Kidney (tissue), 13 donors: ENCODE measurements at regions not wholly inside any gene's neighbourhood (a gene's known extent, or its start where the extent isn't known, plus 50 kb on each side); places are given as distances from the start of the nearest gene placed in this dataset. TPM values are rescaled to one million over a fixed set of nuclear protein-coding genes. Genes with fewer than 3 reads are reported as not detected.
"Not testable (repeated sequence)": the region's sequence is repeated elsewhere in the genome, so short reads cannot be mapped to it uniquely, and the experiment has no call there.

Source experiments
- DNase-seq, 5 donors: peaks; one replicate each; pipeline ENCODE4 v3.0.0-alpha.2; 2013 to 2020
- FAIRE-seq: peaks from 2 replicates; lab custom pipeline; 2012; peaks lifted over from hg19 to GRCh38; lab: Jason Lieb, UNC
- H3K27ac ChIP-seq, 2 donors: one replicate each; pipeline ENCODE4 v1.7.0; 2013; ENCODE audit warnings: low read depth in 2 of 2, low read length in 2 of 2, inconsistent platforms in 1 of 2
- H3K27me3 ChIP-seq: one replicate; pipeline ENCODE4 v1.7.1; 2013; ENCODE audit warnings: low read length, inconsistent platforms; ENCODE audit not compliant: control insufficient read depth, insufficient read depth
- H3K36me3 ChIP-seq, 3 donors: one replicate each; pipeline versions ENCODE4 v1.7.0 to v1.7.1; 2013; ENCODE audit warnings: low read length in 3 of 3, control low read depth in 1 of 3, inconsistent platforms in 1 of 3; ENCODE audit not compliant: insufficient read depth in 3 of 3, control insufficient read depth in 2 of 3
- H3K4me1 ChIP-seq, 3 donors: one replicate each; pipeline versions ENCODE4 v1.7.0 to v1.7.1; 2013; ENCODE audit warnings: low read length in 3 of 3, inconsistent platforms in 1 of 3, low read depth in 1 of 3; ENCODE audit not compliant: control insufficient read depth in 2 of 3, insufficient read depth in 2 of 3
- H3K4me3 ChIP-seq, 3 donors: one replicate each; pipeline versions ENCODE4 v1.7.0 to v1.8.1; 2013; ENCODE audit warnings: low read length in 3 of 3, control low read depth in 1 of 3, inconsistent platforms in 1 of 3
- H3K9ac ChIP-seq, 3 donors: one replicate each; pipeline versions ENCODE4 v1.7.0 to v1.7.1; 2013; ENCODE audit warnings: low read length in 3 of 3, control low read depth in 1 of 3, inconsistent platforms in 1 of 3
- H3K9me3 ChIP-seq, 3 donors: one replicate each; pipeline versions ENCODE4 v1.7.0 to v1.7.1; 2013; ENCODE audit warnings: low read length in 3 of 3, control low read depth in 1 of 3, inconsistent platforms in 1 of 3; ENCODE audit not compliant: control insufficient read depth in 2 of 3, insufficient read depth in 1 of 3
- CTCF ChIP-seq: IDR thresholded peaks from 3 replicates; pipeline ENCODE4 v1.5.1; 2012; ENCODE audit warnings: mild to moderate bottlenecking, moderate library complexity, borderline replicate concordance; ENCODE audit not compliant: insufficient read depth; ENCODE audit errors: extremely low read depth
- intact Hi-C: fragments of 100-400 bp; cut with DNase I; formaldehyde crosslinking; loops from one replicate; pipeline ENCODE4 v1.11.1; 2022
- microRNA-seq: library from miRNA; unstranded; fragments of <30 nt; microRNA quantifications from one replicate; pipeline ENCODE4 v1.2.0, GENCODE V29; 2020
- donor health status: control.
- donor health status: control.
- donor health status: control.
- donor health status: control.
- donor health status: control.
- donor health status: DM: yes; HTN: yes; CAD: no.
- donor health status: Normal renal cell carcinoma (clear cell type).

- Histone ChIP-seq H3K9me3 (no peaks in the 10 kb centered on the region), H3K27me3 (no peaks in the 10 kb centered on the region), H3K27ac (no peak overlapping the region), H3K9ac (no peak overlapping the region), H3K4me3 (no peak overlapping the region), H3K36me3 (no peaks in the 10 kb centered on the region), H3K4me1 (no peaks in the 10 kb centered on the region)
- intact Hi-C loops: no loop called here
- no peak for DNase-seq
- TF ChIP-seq CTCF: no peak
- no peak for FAIRE-seq
Observed at GRCh38 chr4:174387143-174387542, 103.4 kb downstream of the CEP44 start.

- Histone ChIP-seq H3K36me3 (no peaks in the 10 kb centered on the region), H3K4me1 (no peaks in the 10 kb centered on the region), H3K9me3 (no peaks in the 10 kb centered on the region), H3K4me3 (no peak overlapping the region), H3K9ac (no peak overlapping the region), H3K27me3 (no peaks in the 10 kb centered on the region), H3K27ac (no peak overlapping the region)
- FAIRE-seq: no peak
- no peak for TF ChIP-seq CTCF
- DNase-seq: no peak
- intact Hi-C loops: no loop called here
Observed at GRCh38 chr4:174383783-174384182, 100.1 kb downstream of the CEP44 start.

GRCh38 chr4:174382938-174383605 is 99.4 kb downstream of the CEP44 start:
- DNase-seq, H3K4me1 ChIP-seq, intact Hi-C loops, FAIRE-seq, H3K4me3 ChIP-seq, H3K36me3 ChIP-seq, H3K27ac ChIP-seq, H3K27me3 ChIP-seq, H3K9ac ChIP-seq, H3K9me3 ChIP-seq: not testable (repeated sequence)

Small RNAs in the stretch of these regions (microRNA-seq; reads per million reads assigned to microRNA genes)
- not detected for gene MIR4276
